T-helper 1 cell treated with Interleukin-12 subunit alpha and Interleukin-12 subunit beta and Interleukin-4 antibody, amounts not matched to agents 30 μg/mL and 1 μg/mL, for 36 hours (primary cell): ENCODE measurements at regions not wholly inside any gene's neighbourhood (a gene's known extent, or its start where the extent isn't known, plus 50 kb on each side); places are given as distances from the start of the nearest gene placed in this dataset.

Source experiments
- H3K27ac Mint-ChIP-seq: one replicate; pipeline ENCODE4 v1.8.0; 2021; ENCODE audit warnings: mild to moderate bottlenecking, mixed read lengths
- H3K27me3 Mint-ChIP-seq: one replicate; pipeline ENCODE4 v1.8.0; 2021; ENCODE audit warnings: low read depth, mixed read lengths
- H3K36me3 Mint-ChIP-seq: one replicate; pipeline ENCODE4 v1.8.0; 2021; ENCODE audit warnings: low read depth, mixed read lengths
- H3K4me1 Mint-ChIP-seq: one replicate; pipeline ENCODE4 v1.8.0; 2021; ENCODE audit warnings: low read depth, mixed read lengths
- H3K4me3 Mint-ChIP-seq: one replicate; pipeline ENCODE4 v1.8.0; 2021; ENCODE audit warnings: mild to moderate bottlenecking, moderate library complexity, mixed read lengths
- H3K9me3 Mint-ChIP-seq: one replicate; pipeline ENCODE4 v1.8.0; 2021; ENCODE audit warnings: mixed read lengths

DNA sequence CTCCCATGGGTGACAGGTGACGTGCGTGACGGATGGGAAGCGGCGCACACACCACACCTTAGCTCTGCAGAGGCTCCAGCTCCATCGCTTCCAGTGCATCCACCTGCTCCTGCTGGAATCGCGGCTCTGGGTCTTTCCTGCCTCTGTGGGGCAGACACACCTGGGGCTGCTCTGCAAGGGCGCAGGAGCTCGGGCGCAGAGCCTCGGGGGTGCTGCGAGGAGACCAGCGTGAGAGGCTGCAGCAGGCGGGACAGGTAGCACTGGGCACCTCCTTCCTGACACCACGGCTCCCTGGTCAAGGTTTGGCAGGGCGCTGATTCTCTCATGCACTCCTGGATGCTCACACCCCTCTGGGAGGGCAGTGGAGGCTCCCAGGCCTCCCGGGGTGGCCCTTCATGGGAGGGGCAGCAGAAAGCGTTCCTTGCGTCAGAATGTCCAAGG, 1494.3 kb downstream of the BRD1 start:
- no peaks in the 10 kb centered on the region for H3K36me3 Mint-ChIP-seq
- no peaks in the 10 kb centered on the region for H3K4me1 Mint-ChIP-seq
- no peak overlapping the region for H3K4me3 Mint-ChIP-seq
- peaks cover 5% of the 10 kb centered on the region for H3K9me3 Mint-ChIP-seq
- H3K27ac Mint-ChIP-seq: no peak overlapping the region
- H3K27me3 Mint-ChIP-seq: no peaks in the 10 kb centered on the region

DNA sequence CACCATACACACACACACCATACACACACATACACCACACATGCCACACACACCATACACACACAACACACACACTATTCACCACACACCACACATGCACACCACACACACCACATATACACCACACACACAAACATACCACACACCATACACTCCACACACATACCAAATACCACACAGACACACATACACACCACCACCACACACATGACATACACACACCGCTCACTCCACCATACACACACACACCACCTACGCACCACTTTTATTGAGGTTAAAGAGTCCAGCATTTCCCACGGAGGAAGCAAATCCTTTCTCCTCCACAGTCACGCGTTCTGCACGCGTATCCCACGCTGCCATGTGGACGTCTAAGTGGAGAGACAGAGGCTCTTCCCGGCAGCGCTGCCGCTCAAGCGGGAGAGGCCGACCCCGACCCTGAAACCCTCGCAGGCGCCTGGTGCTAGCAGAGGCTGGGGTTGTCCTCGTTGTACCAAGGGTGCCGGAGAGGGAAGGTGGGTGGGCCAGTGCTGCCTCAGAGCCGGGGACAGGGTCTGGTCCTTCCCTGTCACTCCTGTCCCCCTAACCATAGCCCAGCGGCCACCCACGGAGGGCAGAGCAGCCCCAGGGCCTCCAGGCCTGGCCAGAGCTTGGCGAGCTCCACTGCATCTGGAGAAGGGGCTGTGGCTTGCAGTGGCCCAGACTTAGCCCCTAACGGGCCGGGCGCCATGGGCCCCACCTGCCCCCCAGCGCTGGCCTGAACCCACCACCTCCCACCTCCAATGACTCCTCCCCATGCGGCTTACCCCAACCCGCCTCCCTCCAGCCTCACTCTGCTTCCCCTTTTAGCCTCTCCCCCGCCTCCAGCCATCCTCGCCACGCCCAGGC, 1495.0 kb downstream of the BRD1 start:
- Mint-ChIP-seq H3K27me3 (no peaks in the 10 kb centered on the region), H3K36me3 (no peaks in the 10 kb centered on the region), H3K27ac (no peak overlapping the region), H3K9me3 (peaks cover 12% of the 10 kb centered on the region), H3K4me1 (no peaks in the 10 kb centered on the region), H3K4me3 (no peak overlapping the region)

DNA sequence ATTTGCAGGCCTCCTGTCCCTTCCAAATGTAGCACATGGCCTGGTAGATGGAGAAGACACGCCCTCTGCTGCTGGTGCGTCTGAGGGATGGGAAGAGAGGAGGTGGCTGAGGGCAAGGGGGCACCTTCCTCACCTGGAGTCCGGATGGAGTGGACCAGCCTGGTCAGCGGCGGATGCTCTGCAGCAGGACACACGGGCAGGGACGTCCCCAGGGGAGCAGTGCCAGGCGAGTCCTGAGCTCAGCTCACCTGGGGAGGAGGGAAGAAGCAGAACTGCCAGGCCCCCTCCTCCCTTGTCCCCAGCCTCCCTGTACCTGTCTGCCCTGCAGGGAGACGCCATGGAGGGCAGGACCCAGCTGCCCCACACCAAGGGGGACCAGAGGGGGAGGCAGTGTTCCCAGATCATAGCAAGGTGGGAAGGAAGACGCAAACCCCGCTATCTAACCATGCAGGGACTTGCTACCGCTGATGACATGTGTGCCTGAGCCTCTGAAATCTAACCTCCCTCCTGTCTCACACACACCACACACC, 1495.9 kb downstream of the BRD1 start:
- no peak overlapping the region for H3K27ac Mint-ChIP-seq
- H3K9me3 Mint-ChIP-seq: peaks cover 15% of the 10 kb centered on the region
- no peak overlapping the region for H3K4me3 Mint-ChIP-seq
- H3K4me1 Mint-ChIP-seq: no peaks in the 10 kb centered on the region
- no peaks in the 10 kb centered on the region for H3K27me3 Mint-ChIP-seq
- H3K36me3 Mint-ChIP-seq: no peaks in the 10 kb centered on the region

DNA sequence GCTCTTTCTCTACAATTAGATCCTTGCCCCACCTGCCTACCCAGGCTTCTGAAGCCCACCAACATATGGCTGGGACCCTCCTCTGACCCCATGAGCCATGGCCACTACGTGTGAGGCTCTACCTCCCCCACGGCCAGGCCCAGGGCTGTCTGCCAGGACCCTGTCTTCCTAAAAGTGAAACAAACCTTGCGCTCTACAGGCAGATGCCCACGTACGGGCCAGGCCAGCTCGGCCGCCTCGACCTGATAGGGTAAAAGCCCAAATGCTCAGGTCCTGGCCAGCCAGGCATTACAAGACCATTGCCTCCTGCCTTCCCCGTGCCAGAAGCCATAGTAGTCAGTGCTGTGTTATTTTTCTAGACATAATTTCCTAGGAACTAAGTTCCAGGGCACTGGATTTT, 1496.4 kb downstream of the BRD1 start:
- no peaks in the 10 kb centered on the region for H3K27me3 Mint-ChIP-seq
- H3K9me3 Mint-ChIP-seq: peaks cover 15% of the 10 kb centered on the region
- H3K4me1 Mint-ChIP-seq: no peaks in the 10 kb centered on the region
- H3K4me3 Mint-ChIP-seq: no peak overlapping the region
- H3K36me3 Mint-ChIP-seq: no peaks in the 10 kb centered on the region
- H3K27ac Mint-ChIP-seq: no peak overlapping the region

DNA sequence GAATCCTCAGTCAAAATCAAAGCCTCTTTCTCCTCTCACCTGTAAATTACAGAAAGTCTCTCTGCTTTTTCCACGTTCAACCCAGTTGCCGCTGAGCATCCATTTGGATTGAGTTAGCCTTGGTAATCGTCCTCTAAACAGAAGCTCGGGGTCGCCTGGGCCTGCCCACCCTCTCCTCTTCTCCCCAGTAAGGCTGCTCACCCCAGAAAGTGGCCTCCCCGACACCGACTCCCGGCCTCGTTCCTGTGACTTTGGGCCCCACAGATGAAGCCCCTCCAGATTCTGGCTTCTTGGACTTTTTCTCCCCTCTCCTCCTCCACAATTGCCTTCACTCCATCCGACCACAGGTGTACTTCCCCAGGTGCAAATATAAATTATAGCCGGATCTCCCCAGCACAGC, 1500.0 kb downstream of the BRD1 start:
- Mint-ChIP-seq H3K27me3 (no peaks in the 10 kb centered on the region), H3K4me1 (no peaks in the 10 kb centered on the region), H3K4me3 (no peak overlapping the region), H3K27ac (no peak overlapping the region), H3K36me3 (no peaks in the 10 kb centered on the region), H3K9me3 (peaks cover 18% of the 10 kb centered on the region)

DNA sequence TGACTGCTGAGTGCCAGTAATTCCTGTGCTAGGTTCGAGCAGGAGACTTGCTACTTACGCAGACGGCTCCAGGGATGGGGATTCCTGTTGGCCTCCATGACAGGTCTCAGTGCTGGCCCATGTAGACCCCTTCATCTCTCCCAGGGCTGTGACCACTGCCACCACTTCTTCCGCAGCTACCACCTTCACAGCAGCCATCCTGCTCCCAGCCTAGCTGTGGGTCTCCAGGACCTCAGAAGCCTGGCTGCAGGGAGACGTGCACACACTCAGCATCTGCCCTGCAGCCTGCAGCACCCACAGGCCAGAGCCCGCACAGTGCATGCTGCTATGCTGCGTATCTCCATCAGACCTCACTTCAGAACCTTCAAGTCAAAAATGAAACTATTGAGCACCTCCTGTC, 1503.9 kb downstream of the BRD1 start:
- Mint-ChIP-seq H3K9me3 (peaks cover 17% of the 10 kb centered on the region), H3K36me3 (no peaks in the 10 kb centered on the region), H3K27ac (no peak overlapping the region), H3K4me1 (no peaks in the 10 kb centered on the region), H3K4me3 (no peak overlapping the region), H3K27me3 (no peaks in the 10 kb centered on the region)

DNA sequence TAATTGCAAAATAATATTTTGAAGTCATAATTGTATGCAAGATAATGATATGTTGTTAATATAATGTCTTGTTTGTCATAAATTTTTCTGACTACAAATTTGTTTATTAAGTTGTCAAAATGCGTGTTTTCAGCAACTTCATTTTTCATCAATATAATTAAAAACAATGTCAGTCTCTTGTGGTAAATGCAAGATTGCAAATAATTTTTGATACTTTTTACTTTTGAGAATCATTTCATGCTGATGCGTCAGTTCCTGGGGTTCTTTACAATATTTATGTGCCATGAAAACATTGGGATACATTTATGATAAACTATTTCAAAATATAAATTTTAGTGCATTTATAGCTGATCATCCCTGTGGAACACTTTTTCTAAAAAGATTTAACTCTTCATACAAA, 1504.8 kb downstream of the BRD1 start:
- Mint-ChIP-seq H3K27ac (no peak overlapping the region), H3K36me3 (no peaks in the 10 kb centered on the region), H3K4me1 (no peaks in the 10 kb centered on the region), H3K27me3 (no peaks in the 10 kb centered on the region), H3K4me3 (no peak overlapping the region), H3K9me3 (peaks cover 9% of the 10 kb centered on the region)

DNA sequence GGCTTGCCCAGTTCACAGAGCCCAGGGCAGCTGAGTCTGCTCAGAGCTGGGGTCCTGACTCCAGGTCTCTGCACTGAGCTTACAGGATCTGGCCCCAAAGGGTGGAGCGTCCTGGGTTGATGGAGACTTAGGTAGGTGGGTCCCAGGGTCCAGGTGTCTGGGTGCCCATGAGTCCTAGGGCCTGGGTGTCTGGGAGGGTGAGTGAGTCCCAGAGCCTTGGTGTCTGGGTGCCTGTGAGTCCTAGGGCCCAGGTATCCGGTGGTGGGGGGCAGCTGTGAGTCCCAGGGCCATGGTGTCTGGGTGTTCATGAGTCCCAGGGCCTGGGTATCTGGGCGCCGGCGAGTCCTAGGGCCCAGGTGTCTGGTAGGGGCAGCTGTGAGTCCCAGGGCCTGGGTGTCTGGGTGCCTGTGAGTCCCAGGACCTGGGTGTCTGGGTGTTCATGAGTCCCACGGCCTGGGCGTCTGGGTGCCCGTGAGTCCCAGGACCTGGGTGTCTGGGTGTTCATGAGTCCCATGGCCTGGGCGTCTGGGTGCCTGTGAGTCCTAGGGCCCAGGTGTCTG, 1505.6 kb downstream of the BRD1 start:
- no peaks in the 10 kb centered on the region for H3K27me3 Mint-ChIP-seq
- H3K27ac Mint-ChIP-seq: no peak overlapping the region
- H3K9me3 Mint-ChIP-seq: peaks cover 3% of the 10 kb centered on the region
- no peak overlapping the region for H3K4me3 Mint-ChIP-seq
- no peaks in the 10 kb centered on the region for H3K4me1 Mint-ChIP-seq
- no peaks in the 10 kb centered on the region for H3K36me3 Mint-ChIP-seq

DNA sequence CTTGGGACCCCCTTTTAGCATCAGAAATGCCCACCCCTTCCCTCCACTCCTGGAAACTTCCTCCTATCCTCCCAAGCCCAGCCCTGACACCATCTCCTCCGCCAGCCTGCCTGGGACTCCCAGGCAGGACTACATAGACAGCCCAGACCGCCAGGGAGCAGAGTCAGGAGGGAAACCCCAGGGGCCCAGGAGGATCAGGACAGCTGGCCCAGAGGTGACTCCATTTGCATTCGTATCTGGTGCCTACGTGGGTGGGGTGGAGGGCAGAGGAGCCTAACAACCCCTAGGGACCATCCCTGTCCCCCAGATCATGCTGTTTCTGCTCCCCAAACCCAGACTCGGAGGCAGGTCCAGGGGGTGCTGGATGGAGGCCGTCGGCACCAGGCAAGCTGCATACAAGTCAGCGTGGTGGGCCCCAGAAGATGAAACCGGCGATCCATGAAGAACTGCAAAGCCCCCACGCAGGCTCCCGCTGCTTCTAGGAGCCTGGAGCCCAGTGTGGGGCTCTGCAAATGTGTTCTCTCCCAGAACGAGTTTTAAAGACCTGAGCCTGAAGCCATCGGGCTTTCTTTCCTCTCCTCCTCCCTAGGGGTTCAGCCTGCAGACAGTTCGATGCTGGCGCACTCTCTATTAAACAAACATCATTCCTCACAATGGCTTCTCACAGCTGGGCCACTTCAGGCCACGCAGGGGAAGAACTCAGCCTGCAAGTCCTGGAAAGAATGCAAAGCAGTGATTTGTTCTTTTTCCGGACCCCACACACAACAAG, 1506.8 kb downstream of the BRD1 start:
- no peak overlapping the region for H3K27ac Mint-ChIP-seq
- H3K9me3 Mint-ChIP-seq: peaks cover 3% of the 10 kb centered on the region
- no peak overlapping the region for H3K4me3 Mint-ChIP-seq
- no peaks in the 10 kb centered on the region for H3K36me3 Mint-ChIP-seq
- no peaks in the 10 kb centered on the region for H3K27me3 Mint-ChIP-seq
- H3K4me1 Mint-ChIP-seq: no peaks in the 10 kb centered on the region

DNA sequence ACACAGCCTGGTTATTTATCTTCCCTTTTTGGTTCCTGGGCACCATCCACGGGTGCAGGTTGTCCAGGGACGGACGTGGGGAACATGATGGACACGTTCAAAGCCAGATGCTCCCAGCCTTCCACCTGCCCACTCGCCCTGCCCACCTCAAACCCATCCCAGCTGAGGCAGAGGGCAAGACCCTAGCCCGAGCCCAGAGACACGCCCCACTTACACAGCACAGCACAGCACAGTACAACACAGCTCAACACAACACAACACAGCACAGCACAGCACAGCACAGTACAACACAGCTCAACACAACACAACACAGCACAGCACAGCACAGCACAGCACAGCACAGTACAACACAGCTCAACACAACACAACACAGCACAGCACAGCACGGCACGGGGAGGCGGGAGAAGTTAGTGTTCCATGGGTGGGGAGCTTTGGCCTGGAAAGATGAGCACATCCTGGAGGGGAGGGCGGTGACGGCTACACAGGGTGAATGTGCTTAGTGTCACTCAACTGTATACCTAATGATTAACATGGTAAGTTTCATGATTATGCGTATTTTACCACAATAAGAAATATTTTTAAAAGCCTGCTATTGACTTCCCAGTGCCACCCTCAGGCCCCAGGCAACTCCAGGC, 1507.5 kb downstream of the BRD1 start:
- H3K27me3 Mint-ChIP-seq: no peaks in the 10 kb centered on the region
- H3K9me3 Mint-ChIP-seq: peaks cover 3% of the 10 kb centered on the region
- no peak overlapping the region for H3K27ac Mint-ChIP-seq
- no peak overlapping the region for H3K4me3 Mint-ChIP-seq
- H3K36me3 Mint-ChIP-seq: no peaks in the 10 kb centered on the region
- no peaks in the 10 kb centered on the region for H3K4me1 Mint-ChIP-seq

DNA sequence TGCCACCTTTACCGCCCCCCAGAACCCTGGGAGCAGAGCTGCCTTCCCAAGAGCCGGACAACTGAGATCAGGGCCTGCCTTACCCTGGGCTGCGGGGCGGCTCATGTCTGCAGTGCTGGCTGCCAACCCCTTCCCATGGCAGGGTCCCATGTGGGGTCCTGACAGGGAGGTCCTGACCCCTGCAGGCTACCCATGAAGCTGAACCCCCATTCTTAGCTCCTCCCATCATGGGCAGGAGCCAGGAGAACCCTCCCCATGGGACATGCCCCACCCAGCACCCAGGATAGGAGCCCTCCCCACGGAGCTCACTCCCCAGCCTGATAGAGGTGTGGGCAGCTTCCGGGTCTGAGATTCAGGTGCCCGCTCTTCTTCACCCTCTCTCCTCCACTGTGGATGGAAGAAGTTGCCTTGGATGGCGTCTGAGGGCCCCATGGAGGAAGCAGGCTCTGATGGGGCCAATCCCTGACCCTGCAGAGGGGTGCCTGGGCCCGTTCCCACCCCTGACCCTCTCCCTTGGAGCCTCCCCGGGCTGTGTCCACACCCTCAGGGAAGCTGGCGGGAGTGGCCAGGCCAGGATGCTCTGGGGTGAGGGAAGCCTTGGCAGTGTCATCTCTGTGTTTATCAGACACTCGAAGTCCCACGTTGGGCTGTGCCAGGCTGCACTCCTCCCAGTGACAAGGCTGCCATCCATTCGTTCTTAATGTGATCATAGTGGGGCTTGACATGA, 1508.2 kb downstream of the BRD1 start:
- no peak overlapping the region for H3K4me3 Mint-ChIP-seq
- H3K36me3 Mint-ChIP-seq: no peaks in the 10 kb centered on the region
- H3K9me3 Mint-ChIP-seq: peaks cover 5% of the 10 kb centered on the region
- no peaks in the 10 kb centered on the region for H3K4me1 Mint-ChIP-seq
- no peaks in the 10 kb centered on the region for H3K27me3 Mint-ChIP-seq
- H3K27ac Mint-ChIP-seq: no peak overlapping the region

DNA sequence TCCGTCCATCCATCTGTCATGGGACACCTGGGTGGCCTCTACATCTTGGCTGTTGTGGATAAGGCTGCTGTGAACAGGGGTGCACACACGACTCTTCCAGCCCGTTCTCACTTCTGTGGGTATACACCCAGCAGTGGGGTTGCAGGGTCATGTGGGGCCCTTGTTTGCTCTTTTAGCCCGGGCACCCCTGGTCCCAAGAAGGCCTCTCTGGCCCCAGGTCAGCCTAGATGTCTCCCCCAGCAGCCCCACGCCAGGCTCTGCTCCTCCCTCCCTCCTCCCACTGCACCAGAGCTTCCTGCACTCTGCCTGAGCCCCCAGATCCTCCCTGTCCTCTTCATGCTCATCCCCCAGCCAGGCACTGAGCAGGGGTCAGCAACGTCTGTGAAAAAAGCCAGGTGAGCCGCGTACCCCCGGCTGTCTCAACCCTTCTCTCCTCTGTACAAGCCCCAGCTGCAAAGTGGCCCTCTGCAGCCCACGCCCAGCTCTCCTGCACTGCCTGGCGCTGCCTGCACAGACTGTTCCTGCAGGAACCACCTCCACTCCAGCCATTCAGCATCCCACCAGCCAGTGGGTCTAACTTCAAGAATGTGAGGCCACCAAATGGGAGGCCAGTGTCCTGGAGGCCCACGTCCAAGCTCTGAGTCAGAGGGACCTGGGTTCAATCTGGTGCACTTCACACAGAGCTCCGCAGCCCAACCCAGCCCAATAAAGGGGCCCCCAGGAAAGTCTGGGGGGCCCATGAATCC, 1508.9 kb downstream of the BRD1 start:
- no peak overlapping the region for H3K4me3 Mint-ChIP-seq
- peaks cover 6% of the 10 kb centered on the region for H3K9me3 Mint-ChIP-seq
- H3K27me3 Mint-ChIP-seq: no peaks in the 10 kb centered on the region
- H3K4me1 Mint-ChIP-seq: no peaks in the 10 kb centered on the region
- H3K36me3 Mint-ChIP-seq: no peaks in the 10 kb centered on the region
- H3K27ac Mint-ChIP-seq: no peak overlapping the region

DNA sequence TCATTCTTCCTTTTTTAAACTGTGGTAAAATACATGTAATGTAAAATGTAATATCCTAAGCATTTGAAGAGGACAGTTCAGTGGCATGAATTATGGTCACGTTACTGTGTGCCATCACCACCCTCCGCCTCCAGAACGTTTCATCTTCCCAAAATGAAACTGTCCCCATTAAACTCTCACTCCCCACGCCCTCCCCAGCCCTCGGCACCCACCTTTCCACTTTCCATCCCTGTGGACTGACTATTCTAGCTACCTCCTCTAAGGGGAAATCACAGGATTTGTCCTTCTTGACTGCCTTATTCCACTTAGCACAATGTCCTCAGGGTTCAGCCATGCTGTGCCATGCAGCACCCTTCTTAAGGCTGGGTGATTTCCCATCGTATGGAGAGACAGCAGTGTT, 1509.5 kb downstream of the BRD1 start:
- no peak overlapping the region for H3K27ac Mint-ChIP-seq
- no peaks in the 10 kb centered on the region for H3K36me3 Mint-ChIP-seq
- H3K4me1 Mint-ChIP-seq: no peaks in the 10 kb centered on the region
- peaks cover 6% of the 10 kb centered on the region for H3K9me3 Mint-ChIP-seq
- H3K27me3 Mint-ChIP-seq: no peaks in the 10 kb centered on the region
- H3K4me3 Mint-ChIP-seq: no peak overlapping the region
